Erythroblast (primary cell): ENCODE measurements at regions not wholly inside any gene's neighbourhood (a gene's known extent, or its start where the extent isn't known, plus 50 kb on each side); places are given as distances from the start of the nearest gene placed in this dataset.

Source experiments
- GATA1 ChIP-seq: IDR thresholded peaks from 2 replicates; pipeline ENCODE4 v1.6.1; 2011; ENCODE audit warnings: low read depth, mild to moderate bottlenecking, control low read depth, low read length, moderate library complexity
- POLR2A ChIP-seq: IDR thresholded peaks from 2 replicates; pipeline ENCODE4 v1.6.1; 2011; ENCODE audit warnings: mild to moderate bottlenecking, low read length

DNA sequence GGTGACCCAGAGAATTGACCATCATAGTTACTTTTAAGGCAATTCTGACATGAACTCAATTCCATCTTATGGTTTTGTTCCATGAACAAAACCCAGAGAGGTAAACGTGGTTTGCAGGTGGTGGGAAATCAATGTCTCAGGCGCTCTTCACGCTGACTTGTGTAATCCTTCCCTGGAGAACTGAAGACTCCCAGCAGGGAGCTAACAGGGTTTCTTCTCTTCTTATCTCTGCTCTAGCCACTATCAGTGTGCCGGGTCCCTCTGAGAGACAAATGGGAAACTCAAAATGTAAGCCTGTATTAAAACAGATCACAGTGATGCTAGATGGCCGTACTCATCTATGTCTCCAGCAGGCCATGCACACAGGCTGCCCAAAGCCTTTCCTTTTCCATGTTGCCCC, 57.6 kb upstream of the ARGLU1 start:
- TF ChIP-seq POLR2A = no peak
- no peak for TF ChIP-seq GATA1
